Urothelium cell line (cell line): ENCODE measurements at regions not wholly inside any gene's neighbourhood (a gene's known extent, or its start where the extent isn't known, plus 50 kb on each side); places are given as distances from the start of the nearest gene placed in this dataset.
"Not testable (repeated sequence)": the region's sequence is repeated elsewhere in the genome, so short reads cannot be mapped to it uniquely, and the experiment has no call there.

Experiments
- DNase-seq: peaks from one replicate; pipeline ENCODE4 v3.0.0; 2011; ENCODE audit warnings: low spot score, mixed read lengths
- FAIRE-seq: peaks from 2 replicates; lab custom pipeline; 2011; peaks lifted over from hg19 to GRCh38; lab: Jason Lieb, UNC

DNA sequence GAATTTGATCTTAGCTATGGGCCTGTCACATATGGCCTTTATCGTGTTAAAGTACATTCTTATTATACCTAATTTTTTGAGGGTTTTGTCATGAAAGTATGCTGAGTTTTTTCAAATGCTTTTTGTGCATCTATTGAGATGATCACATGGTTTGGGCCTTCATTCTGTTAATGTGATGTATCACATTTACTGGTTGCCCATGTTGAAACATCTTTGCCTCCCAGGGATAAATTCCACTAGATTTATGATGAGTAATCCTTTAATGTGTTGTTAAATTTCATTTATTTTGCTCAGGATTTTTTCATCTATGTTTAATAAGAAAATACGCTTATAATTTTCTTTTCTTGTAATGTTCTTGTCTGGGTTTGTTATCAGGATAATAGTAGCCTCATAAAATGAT is 442.0 kb downstream of the MDFIC start:
- FAIRE-seq (no peak), DNase-seq (no peak)

DNA sequence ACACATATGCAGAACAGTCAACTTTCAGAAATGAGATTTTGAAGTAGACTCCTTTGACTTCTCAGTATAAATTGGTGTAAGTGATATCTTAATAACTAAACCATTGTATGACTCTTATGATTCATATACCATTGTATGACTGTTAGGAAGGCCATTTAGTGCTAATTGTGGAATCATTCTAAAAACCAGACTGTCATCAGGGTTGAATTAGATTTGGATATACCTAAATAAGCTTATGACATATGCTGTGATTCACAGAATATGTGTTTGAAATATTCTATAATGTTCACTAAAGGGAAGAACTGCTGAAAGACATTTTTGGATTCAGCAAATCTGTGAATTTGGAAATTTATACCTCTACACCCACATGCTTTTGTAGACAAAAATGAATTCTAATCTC is 438.1 kb downstream of the MDFIC start:
- DNase-seq: no peak
- no peak for FAIRE-seq

DNA sequence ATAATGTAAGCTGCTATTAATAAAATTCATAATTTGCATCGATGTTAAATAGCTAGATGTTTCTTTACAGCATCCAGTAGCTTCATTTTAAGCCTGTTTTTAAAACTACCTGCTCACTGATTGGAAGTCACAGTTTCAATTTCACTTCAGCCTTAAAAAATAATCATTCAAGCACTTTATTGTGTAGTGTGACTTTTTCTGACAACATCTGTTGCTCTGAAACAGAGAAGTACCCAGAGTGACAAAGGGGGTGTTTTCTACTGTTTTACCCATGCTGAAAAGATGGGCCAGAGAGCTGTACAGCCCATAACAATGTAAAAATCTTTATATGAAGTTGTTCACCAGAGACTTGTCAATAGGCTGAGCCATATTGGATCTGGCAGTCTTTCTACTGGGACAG is 437.2 kb downstream of the MDFIC start:
- FAIRE-seq (no peak), DNase-seq (no peak)

DNA sequence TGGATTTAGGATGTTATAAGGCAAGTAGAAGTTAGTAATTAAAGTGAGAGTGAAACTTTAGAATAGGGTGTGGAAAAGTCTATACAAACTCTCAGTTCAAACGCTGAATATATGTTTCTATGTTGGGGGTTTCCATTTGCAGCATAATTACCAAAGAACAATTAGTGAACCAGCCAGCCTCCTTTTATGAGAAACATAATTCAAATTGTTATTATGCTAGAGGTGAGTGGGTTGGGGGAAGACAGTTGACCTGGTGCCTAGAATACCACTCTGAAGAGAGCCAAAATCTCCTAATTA is 435.8 kb downstream of the MDFIC start:
- DNase-seq (no peak), FAIRE-seq (no peak)

DNA sequence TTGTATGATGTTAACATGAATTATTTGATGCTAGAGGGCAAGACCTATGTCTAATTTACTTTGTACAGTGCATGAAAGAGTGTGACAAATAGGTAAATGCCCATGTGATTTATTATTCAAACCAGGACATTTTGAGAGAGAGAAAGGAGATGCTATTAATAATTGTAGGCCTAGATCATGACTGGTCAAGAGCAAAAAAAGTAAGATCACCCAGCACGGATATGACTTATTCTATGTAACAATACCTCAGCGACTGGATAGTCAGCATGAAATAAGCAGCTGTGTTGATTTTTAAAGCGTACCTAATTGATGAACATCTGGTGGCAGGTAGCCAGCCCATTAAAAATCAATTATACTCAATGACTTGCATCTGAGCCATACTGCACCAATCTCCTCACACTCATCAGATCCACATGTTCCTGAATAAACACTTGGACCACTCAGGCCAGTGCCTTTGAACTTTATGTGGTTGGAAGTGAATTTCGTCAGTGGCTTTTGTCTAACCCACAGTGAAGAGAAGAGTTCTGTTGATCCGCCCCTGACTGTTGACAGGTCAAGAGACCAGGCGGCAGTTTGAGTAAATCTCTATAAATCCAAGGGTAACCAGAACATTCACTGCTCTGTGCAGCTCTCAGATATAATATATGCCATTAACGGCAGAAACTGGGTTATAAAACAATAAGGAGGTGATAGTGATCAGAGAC is 435.3 kb downstream of the MDFIC start:
- FAIRE-seq (no peak), DNase-seq (no peak)

DNA sequence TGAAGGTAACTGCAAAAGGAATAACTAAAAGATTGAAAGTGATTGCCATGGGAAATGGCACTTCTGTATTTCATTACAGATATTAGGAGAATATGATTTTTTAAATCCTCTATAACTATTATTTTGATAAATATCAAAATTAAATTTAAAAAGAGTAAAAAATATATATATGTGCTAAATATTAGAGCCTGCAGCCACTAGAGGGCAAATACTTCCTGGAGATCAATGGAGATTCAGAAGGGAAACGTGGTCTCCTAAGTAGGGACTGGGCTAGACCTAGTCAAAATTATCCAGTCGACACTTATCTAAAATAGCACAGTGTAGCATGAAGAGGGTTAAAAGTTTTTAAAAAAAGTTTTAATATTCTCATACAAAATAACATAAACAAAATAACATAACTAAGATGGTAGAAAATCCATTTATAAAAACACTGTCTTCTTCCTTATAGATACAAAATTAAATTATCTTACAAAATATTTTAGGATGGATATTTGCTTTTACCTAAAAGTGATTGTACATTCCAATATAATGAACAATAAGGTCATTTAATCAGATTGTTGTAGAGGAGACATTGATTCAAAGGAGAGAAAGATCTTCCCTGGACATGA is 434.3 kb downstream of the MDFIC start:
- FAIRE-seq: no peak
- no peak for DNase-seq

DNA sequence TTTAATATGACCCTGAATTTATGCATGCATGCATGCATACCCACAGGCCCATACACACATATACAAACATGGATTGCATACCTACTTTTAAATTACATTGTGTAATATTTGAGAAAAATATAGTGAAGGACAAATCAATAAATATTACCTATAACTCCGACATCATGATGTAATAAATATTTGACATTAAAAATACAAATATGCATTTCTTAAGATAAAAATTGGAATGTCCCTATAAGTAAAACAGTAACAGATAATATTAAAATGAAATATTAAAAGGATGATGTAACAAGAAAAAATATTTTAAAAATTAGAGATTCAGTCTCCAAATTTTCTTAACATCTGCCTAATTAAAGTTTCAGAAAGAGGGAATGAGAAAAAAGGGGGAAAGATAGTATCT is 433.0 kb downstream of the MDFIC start:
- DNase-seq (no peak), FAIRE-seq (no peak)

DNA sequence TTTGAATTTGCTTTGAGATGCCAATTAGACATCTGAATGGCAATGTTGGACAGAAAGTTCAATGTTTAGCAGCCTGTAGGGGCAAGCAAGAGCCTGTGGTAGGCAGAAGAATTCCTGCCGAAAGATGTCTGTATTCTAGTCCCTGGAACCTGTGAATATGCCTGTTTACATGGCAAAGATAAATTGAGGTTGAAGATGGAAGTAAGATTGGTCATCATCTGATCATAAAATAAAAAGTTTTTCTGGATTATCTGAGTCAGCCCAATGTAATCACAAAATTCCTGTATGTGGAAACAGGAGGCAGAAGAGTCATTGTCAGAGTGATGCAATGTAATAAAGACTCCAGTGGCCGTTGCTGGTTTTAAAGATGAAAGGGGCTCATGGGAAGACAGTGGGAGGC is 430.5 kb downstream of the MDFIC start:
- DNase-seq (peak; percentile 4), FAIRE-seq (no peak)

DNA sequence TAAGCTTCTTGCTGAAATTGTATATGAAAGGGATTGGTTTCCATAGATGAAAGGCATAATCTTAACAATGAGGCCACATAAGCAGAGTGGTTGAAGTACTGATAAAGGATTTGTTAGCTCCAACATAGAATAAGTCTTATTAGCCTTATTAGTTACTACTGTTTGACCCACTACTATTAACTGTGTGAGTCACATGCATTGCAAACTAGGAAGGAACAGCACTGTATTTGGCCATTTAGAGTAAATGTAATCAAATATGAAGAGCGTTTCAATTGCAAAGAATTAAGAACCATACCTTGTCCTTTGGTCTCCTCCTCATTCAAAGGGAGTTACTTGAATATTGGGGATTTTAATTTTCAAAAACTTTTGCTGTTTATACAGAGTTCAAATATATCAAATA is 428.9 kb downstream of the MDFIC start:
- no peak for DNase-seq
- FAIRE-seq: no peak

DNA sequence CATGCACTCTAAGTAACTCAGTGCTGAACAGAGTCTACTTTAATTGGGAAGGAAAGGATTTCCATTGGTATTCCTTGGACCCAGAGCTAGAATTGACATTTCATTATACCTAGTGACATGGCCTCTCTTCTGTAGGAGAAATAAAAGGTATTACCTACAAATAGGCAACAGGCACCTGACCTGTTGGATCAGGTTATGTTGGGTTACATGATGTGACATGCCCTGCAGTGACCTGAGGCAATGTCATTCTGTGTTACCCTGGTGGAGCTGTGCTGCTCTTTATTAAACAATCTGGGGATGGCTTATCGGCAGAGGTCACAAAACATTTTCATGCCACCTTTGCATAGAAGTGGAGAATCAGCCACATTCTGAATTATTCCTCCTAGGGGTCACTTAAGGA is 427.7 kb downstream of the MDFIC start:
- FAIRE-seq (no peak), DNase-seq (no peak)

DNA sequence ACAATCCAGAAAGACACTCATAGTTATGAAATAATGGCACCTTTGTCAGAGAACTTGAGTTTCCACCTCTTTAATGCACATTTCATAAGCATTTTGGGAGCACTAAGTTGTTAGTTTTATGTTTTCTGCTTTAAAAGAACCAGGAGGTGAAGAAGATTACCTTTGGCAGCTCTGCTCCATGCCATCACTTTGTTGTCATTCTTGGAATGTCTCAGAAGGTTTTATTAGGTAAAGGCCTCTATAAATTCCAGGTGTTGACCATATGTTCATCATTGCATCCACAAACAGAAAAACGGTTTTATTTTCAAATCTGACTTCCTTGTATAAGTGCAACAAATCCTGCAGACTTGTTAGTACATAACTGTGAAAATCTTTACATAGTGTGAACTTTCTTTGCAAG is 424.8 kb downstream of the MDFIC start:
- no peak for FAIRE-seq
- no peak for DNase-seq

DNA sequence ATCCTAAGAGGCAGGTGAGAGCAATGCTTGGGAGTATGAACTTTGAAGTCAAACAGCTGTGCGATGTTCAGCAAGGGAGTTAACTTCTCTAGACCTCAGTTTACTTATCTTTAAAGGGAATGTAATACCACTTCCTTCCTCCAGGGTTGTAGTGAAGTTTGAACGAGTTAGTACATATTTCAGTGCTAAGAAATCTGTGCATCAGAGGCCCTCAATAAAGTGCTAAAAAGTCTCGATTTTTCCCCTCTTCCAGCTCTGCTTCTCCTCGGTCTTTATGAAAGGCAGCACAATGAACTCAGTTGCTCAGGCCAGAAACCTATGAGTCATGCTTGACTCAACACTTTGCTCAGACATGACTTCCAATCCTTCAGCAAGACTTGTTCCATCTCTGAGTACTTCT is 418.9 kb downstream of the MDFIC start:
- FAIRE-seq: no peak
- peak; percentile 29 for DNase-seq

DNA sequence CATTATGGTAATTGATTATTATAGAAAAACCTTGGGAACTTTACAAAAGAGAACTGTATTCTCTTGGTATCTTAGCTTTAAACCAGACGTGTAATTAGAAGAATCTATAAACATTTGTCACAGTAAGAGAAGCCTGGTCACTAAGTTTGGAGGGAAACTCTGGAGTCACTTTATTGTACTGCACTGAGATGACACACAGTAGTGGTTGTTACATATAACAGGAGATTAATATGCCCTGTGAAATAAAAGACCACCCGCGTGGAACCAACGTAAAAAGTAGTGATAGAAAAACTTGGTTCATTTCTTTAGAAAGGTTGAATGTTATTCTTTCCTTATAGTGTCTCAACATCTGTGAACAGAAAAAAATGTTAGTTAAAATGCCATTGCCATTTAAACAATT is 416.1 kb downstream of the MDFIC start:
- no peak for DNase-seq
- FAIRE-seq: no peak

DNA sequence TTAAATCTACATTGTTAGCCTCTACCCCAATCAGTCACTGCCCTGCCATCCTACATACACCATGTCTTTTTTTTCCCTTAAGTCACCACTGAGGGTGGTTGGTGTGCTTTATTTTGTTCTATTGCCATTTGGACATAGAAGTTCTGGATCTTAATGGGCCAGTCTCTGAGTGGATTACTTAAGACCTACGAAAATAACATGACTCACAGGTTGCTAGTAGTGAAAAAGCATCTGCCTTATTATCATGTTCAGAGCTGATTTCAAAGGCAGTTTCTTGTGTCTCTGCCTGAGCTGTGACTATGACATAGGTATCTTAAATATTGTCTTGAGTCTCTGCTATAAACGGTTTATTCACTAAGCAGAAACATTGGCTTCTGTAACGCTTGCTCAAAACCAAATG is 410.8 kb downstream of the MDFIC start:
- FAIRE-seq (no peak), DNase-seq (no peak)

DNA sequence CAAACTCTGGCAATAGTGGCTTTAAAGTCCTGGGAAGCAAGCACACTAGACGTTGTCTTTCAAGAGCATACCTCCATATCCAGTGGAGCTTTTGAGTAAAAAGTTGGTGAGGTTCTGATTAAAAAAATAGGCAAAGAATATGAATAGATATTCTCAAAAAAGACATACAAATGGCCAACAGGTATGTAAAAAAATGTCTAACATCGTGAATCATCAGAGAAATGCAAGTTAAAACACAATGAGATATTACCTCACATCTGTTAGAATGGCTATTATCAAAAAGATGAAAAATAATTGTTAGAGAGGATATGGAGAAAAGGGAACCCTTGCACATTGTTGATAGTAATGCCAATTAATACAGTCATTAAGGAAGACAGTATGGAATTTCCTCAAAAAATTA is 407.1 kb downstream of the MDFIC start:
- FAIRE-seq: no peak
- no peak for DNase-seq

DNA sequence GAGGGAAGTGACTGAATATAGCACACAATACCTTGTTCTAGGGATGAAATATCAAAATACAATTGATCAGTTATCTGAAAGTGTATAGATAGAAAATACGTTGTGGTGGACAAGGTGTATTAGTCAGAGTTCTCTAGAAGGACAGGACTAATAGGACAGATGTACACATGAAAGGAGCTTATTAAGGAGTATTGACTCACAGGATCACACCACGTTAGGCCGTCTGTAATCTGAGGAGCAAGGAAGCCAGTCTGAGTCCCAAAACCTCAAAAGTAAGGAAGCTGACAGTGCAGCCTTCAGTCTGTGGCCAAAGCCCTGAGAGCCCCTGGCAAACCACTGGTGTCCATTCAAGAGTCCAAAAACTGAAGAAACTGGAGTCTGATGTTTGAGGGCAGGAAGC is 406.1 kb downstream of the MDFIC start:
- FAIRE-seq (no peak), DNase-seq (no peak)

DNA sequence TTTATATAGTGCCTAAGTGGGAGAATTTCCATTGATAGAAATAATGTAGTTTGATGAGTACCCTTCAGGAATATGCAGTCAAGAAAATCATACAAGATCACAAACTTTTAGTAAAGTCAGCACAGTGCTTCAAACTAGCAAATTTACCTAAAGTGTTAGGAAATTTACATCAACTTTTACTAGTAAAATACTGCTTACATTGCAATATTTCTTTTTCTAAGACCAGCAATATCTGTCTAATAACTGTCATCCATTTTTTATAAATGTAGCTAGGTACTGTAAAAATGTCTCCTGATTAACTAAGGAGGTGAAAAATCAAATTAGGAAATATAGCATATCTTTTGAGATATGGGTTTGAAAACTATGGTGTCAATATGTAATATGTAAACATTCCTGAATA is 405.4 kb downstream of the MDFIC start:
- no peak for DNase-seq
- FAIRE-seq: no peak

DNA sequence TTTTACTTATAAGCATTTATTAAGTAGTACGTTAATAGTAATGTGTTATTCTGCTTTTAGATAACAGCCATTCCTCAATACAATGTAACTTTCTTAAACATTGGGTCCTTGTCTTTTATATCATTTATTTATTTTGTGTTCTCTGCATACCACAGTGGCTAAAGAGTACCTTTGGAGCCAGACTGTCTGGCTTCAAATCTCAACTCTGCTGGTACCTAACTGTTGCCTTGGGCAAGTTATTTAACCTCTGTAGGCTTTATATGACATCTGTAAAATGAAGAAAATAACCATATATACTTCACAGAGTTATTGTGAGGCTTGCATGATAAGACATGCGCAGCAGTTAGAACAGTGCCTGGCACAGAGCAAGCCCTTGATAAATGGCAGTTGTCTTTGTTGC is 397.6 kb downstream of the MDFIC start:
- DNase-seq: no peak
- no peak for FAIRE-seq

DNA sequence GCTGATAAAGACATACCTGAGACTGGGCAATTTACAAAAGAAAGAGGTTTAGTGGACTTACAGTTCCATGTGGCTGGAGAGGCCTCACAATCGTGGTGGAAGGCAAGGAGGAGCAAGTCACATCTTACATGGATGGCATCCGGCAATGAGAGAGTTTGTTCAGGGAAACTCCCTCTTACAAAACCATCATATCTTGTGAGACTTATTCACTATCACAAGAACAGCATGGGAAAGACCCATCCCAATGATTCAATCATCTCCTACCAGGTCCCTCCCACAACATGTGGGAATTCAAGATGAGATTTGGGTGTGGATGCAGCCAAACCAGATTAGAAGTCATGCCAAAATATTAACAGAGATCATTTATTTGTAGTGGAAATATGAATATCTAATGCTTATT is 388.4 kb downstream of the MDFIC start:
- not testable (repeated sequence) for FAIRE-seq, DNase-seq

DNA sequence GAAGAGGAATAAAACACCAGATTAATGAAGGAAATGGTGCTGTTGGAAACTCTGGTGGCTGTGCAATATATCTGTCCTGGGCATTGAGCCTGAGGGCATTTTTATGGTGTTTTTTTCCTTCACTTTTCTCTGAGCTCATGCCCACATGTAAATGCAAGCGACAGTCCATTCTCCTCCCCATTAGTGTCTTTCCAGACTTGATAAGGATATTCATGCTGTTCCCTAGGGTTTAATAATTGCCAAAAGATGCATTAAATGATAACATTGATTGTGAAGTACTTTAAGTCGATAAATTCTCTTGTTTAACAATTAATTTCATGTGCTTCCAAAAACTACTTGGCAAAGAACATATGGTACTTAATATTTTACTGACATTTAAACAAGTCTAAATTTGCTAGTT is 384.7 kb downstream of the MDFIC start:
- FAIRE-seq (no peak), DNase-seq (no peak)

DNA sequence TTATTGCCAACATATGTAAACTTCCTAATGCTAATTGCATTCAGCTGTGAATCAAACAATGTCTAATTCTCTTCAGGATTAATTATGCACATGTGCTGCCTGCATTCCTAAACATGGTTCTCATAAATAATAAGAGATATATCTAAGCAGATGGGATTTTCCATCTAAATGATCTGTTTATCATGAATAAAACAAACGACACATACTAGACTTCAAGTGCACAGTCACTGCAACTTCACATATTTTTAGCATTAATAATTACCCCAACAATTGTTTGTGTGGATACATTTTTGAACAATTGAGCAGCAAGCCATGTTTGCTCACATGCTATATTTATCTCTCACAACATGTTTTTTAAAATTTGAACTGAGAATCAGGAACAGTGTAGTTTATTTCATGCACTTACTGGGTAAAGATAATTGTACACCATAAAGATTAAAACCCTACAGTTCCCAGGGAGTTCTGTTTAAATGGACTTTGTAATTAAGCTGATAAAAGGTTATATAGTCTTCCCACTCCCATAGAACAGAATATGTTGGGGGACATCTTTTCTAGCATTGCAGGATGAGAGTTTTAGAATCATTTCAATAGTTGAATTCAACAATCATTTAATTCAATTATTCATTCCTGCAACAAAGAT is 378.5 kb downstream of the MDFIC start:
- FAIRE-seq: no peak
- DNase-seq: no peak

DNA sequence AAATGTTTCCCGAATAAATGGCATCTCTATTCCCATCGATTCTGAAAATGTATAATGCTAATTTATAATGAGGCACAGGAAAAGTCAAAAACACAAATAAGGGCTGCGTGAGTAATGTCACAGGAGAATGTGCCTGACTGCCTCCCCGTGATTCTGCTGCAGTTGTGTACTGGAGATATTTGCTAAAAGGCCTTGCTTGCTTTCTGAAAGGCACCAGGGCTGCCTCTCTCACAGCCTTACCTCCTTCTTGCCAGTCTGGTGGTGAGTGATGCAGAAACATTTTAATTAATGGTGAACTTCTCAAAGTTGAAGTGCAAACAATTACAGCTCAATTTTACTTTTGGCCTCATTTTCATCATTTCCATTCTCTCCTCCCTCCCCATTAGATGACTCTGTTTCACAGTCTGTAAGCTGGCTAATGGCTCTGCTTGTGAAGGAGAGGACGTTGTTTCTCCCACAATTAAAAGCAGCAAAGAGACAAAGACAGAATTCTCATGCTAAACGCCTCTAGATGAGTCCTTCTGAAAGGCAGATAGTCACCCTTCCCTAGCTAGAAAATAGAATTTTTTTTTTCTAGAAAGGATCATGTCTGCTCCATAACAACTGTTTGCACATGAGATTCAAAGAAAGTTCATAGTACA is 377.6 kb downstream of the MDFIC start:
- FAIRE-seq: no peak
- DNase-seq: no peak
